ENCODE measurements at regions not wholly inside any gene's neighbourhood (a gene's known extent, or its start where the extent isn't known, plus 50 kb on each side); places are given as distances from the start of the nearest gene placed in this dataset.
A peak's percentile ranks its signal among the peaks of the same experiment; 100 is the strongest.
"Not testable (repeated sequence)": the region's sequence is repeated elsewhere in the genome, so short reads cannot be mapped to it uniquely, and the experiment has no call there.

DNA sequence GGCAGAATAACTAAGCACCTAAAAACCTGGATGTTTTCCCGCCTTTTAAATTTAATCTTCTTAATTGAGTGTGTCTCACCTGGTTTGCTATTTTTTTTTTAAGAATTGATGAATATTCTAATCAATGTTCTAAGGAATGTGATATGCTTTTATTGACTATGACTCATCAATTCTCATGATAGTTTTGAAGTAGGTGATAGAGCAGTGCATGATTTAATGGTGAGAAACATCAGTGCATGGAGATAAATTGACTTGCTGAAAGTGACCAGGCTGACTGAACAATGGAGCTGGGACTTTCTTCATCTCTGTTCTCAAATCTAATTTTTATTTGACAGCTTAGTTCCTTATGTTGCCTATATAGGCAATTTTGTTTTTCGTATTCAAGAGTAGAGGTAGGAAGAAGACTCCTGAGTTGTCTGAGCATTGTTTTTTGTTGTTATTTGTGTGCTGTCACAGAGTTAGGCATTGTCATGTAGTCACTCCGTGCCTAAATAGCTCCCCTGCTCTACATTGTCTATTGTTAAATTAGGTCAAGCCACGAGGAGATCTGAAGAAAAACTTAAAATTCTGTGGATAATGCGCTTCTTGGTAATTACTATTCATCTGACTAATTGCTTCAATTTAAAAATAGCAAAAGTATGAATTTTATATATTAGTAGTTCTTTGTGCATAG, 59.0 kb upstream of the NUTM2F start:
- WGBS, 4 donors = 84 to 95% (median 87%) methylated on average over 5 of the region's 5 CpGs
- H3K9me3 ChIP-seq; DNase-seq; H3K4me3 ChIP-seq; intact Hi-C loops (cut with DNase I); ATAC-seq; H3K27ac ChIP-seq; H3K36me3 ChIP-seq; H3K27me3 ChIP-seq; H3K4me1 ChIP-seq: not testable (repeated sequence)

- ATAC-seq; H3K4me1 ChIP-seq; H3K9me3 ChIP-seq; H3K27me3 ChIP-seq; DNase-seq; H3K4me3 ChIP-seq; H3K27ac ChIP-seq; H3K36me3 ChIP-seq; intact Hi-C loops (cut with DNase I): not testable (repeated sequence)
- WGBS, 4 donors = 91 to 96% (median 95%) methylated on average over 2 of the region's 2 CpGs
Observed at GRCh38 chr9:94388011-94388406, 59.6 kb upstream of the NUTM2F start.

DNA sequence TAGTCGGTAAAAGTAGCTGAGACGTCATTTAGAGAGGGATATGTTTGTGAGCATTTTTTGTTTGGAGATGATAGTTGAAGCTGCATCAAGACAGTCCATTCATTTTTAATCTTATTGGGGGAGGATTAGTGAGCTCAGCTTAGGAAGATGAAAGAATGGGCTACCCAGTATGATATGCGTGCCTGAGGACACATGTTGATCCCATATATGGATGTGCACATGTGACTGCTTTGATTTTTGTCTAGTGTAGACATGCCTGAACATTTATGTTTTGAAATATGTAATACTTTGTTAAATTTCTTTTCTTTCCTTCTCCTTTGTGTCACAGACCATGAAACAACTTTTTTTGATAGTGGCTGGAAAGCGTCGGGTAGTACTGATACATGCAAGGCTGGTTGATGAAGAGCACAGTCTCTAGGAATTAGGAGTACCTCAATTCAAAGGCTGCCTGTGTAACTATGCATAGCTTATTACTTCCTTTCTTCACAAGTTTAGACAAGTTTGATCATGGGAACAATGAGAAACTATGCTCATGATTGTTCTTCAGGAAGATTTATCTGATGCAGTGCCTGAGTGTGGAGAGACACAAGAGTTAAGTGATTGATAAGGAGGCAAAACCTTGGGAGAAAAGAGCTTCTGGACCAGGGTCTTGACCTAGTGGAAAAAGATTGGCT, 62.1 kb upstream of the NUTM2F start:
- DNase-seq; H3K36me3 ChIP-seq; ATAC-seq; H3K27me3 ChIP-seq; H3K4me1 ChIP-seq; intact Hi-C loops (cut with DNase I); H3K9me3 ChIP-seq; H3K4me3 ChIP-seq; H3K27ac ChIP-seq: not testable (repeated sequence)
- WGBS, 4 donors = 83 to 96% (median 90%) methylated on average over 3 to 5 of the region's 5 CpGs

DNA sequence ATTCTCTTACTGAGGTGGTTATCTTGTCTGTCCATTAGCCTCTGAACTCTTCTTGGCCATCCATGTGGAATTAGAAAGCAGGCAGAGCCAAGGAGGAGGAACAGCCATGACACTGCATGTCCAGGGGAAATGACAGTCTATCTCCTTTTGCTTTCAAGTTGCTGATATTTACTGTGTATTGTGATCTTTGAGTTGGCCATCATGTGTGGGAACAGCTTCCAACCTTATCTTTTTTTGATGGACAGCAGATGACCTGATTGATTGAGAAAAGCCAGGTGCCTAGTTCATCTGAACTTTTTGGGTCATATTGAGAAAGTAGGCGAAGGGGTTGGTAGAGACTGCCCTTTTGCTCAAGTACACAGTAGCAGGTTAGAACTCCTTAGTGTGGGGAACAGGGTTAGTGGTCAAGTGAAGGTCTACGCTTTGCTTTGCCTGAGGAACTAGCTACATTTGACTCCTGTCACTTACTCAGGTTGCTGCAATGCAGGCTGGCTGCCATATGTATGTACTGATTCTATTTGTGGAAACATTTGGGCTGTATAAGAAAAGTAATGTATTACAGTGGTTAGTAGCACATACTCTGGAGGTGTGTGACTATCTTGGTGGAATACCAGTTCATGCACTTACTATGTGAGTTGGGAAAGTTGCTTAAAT, 64.7 kb upstream of the NUTM2F start:
- H3K4me3 ChIP-seq; H3K27me3 ChIP-seq; H3K27ac ChIP-seq; H3K9me3 ChIP-seq; DNase-seq; H3K36me3 ChIP-seq; H3K4me1 ChIP-seq; intact Hi-C loops (cut with DNase I): not testable (repeated sequence)
- ATAC-seq = peak in 2 of 4 donors; percentile 59
- no CpG with 5 or more reads among the region's 2 CpGs for WGBS, 4 donors

DNA sequence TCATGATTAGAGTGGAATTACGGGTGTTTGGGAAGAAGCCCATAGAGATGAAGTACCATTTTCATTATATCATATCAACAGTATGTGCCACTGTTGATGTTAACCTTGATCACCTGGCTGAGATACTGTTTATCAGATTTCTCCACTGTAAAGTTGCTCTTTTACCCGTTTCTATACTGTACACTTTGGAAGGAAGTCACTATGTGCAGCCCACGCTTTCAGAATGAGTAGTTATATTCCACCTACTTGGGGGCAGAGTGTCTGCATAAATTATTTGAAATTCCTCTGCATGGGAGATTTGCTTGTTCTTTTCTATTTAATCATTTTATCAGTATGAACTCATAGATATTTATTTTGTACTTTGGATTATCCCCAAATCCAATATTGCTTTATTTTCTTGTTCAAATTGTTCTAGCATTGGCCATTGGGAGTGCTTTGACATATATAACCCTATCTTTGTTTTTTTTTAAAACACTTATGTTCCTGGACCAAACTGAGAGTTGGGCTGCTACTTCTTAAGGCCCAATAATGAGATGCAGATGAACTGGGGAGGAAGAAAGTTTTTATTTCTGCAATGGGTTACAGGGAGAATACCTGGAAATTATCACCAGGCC, 69.4 kb upstream of the NUTM2F start:
- H3K27ac ChIP-seq; H3K4me3 ChIP-seq; H3K9me3 ChIP-seq; H3K36me3 ChIP-seq; H3K4me1 ChIP-seq; intact Hi-C loops (cut with DNase I); DNase-seq; ATAC-seq; H3K27me3 ChIP-seq: not testable (repeated sequence)
- 81 to 93% (median 90%) methylated on average over 3 of the region's 3 CpGs for WGBS, 4 donors

DNA sequence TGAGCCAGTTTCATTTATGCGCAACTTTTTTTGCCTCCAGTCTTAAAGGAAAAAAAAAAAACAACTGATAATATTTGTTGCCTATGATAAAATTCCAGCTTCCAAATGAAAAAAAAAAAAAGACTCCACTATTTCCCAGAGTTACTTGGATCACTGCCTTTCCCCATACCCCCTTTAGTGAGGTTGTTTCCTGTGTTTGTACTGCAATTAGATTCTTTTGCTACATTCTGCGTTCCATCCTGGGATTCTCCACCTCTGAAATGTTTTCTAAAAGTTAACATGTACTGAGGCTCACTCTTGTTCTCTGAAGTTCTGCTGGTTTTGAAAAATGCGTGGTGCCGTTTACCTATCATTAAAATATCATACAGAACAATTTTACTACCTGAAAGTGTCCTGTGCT, 72.0 kb upstream of the NUTM2F start:
- H3K9me3 ChIP-seq; H3K4me3 ChIP-seq; ATAC-seq; H3K27me3 ChIP-seq; H3K27ac ChIP-seq; intact Hi-C loops (cut with DNase I); DNase-seq; H3K36me3 ChIP-seq: not testable (repeated sequence)
- peaks cover 0 to 11% (median 4%) of the 10 kb centered on the region in 12 donors for H3K4me1 ChIP-seq
- 65 to 81% (median 76%) methylated on average over 4 of the region's 4 CpGs for WGBS, 4 donors

DNA sequence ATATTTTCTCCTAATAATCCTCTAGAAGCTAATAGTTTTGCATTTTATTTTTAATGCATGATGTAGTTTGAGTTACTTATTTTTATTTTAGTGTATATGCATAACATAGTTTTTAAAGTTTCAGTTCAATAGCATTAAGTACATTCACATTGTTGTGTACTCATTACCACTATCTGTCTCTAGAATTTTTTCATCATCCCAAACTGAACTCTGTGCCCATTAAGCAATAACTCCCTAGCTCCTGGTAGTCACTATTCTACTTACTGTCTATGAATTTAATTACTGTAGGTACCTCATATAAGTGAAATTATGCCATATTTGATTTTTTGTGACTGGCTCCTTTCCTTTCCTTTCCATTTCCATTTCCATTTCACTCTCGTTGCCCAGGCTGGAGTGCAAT, 74.4 kb upstream of the NUTM2F start:
- H3K27ac ChIP-seq = peak overlapping the region in 1 of 12 donors; percentile 43
- WGBS, 4 donors = 92 to 96% (median 94%) methylated on average over 1 of the region's 1 CpG
- intact Hi-C loops (cut with DNase I) = not testable (repeated sequence)

DNA sequence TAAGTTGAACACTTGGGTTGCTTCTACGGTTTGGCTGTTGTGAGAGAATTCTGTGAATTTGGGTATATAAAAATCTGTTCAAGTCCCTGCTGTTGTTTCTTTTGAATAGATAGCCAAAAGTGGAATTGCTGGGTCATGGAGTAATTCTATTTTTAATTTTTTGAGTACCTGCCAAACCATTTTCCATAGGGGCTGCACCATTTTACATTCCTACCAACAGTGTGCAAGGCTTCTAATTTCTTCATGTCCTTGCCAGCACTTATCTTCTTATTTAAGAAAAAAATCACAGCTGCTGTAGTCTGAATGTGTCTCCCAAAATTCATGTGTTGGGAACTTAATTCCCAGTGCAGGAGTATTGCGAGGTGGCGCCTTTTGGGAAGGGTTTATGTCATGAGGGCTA, 75.1 kb upstream of the NUTM2F start:
- intact Hi-C loops (cut with DNase I); H3K27me3 ChIP-seq; H3K4me3 ChIP-seq; H3K36me3 ChIP-seq; DNase-seq: not testable (repeated sequence)
- 62 to 70% (median 65%) methylated on average over 3 of the region's 3 CpGs for WGBS, 4 donors
- H3K4me1 ChIP-seq = peaks cover 0 to 11% (median 4%) of the 10 kb centered on the region in 12 donors
- H3K9me3 ChIP-seq = peaks cover 0 to 13% (median 0%) of the 10 kb centered on the region in 12 donors
- ATAC-seq = peak in 3 of 4 donors; percentile 62 to 75 (median 69)
- peak overlapping the region in 6 of 12 donors; percentile 1 to 47 (median 26) for H3K27ac ChIP-seq

More for the DNA sequence above, 74.4 kb upstream of the NUTM2F start:
- not testable (repeated sequence) for DNase-seq, H3K9me3 ChIP-seq, H3K36me3 ChIP-seq, H3K4me3 ChIP-seq, ATAC-seq, H3K27me3 ChIP-seq
- H3K4me1 ChIP-seq = peaks cover 0 to 11% (median 4%) of the 10 kb centered on the region in 12 donors

GRCh38 chr9:94413665-94414064, 85.2 kb upstream of the NUTM2F start:
- H3K36me3 ChIP-seq = peaks cover 0 to 11% (median 0%) of the 10 kb centered on the region in 9 donors
- ATAC-seq; intact Hi-C loops (cut with DNase I); H3K27me3 ChIP-seq; H3K4me1 ChIP-seq; H3K27ac ChIP-seq; DNase-seq; H3K4me3 ChIP-seq; H3K9me3 ChIP-seq: not testable (repeated sequence)
- 62 to 66% (median 65%) methylated on average over 2 of the region's 2 CpGs for WGBS, 4 donors

GRCh38 chr9:94415111-94415510, 86.7 kb upstream of the NUTM2F start:
- WGBS, 4 donors = 83 to 93% (median 88%) methylated on average over 5 of the region's 5 CpGs
- ATAC-seq; H3K9me3 ChIP-seq; H3K27me3 ChIP-seq; intact Hi-C loops (cut with DNase I); DNase-seq; H3K27ac ChIP-seq; H3K4me1 ChIP-seq; H3K4me3 ChIP-seq: not testable (repeated sequence)
- peaks cover 0 to 14% (median 0%) of the 10 kb centered on the region in 9 donors for H3K36me3 ChIP-seq
